Type B pancreatic cell (in vitro differentiated cells): ENCODE measurements at regions not wholly inside any gene's neighbourhood (a gene's known extent, or its start where the extent isn't known, plus 50 kb on each side); places are given as distances from the start of the nearest gene placed in this dataset.

ENCODE experiments used
- DNase-seq: peaks from one replicate; pipeline ENCODE4 v3.0.0; 2021; ENCODE audit warnings: mixed read lengths; ENCODE audit not compliant: unreplicated experiment; ENCODE audit errors: extremely low spot score
- H3K27ac Mint-ChIP-seq: 2 replicates; pipeline ENCODE4 v1.8.0; 2021; ENCODE audit warnings: mild to moderate bottlenecking, mixed read lengths
- H3K27me3 Mint-ChIP-seq: 2 replicates; pipeline ENCODE4 v1.8.0; 2021; ENCODE audit warnings: mixed read lengths
- H3K36me3 Mint-ChIP-seq: 2 replicates; pipeline ENCODE4 v1.8.0; 2021; ENCODE audit warnings: mixed read lengths
- H3K4me1 Mint-ChIP-seq: one replicate; pipeline ENCODE4 v1.8.0; 2021; ENCODE audit warnings: mixed read lengths; ENCODE audit not compliant: unreplicated experiment
- H3K4me3 Mint-ChIP-seq: 2 replicates; pipeline ENCODE4 v1.8.0; 2021; ENCODE audit warnings: mild to moderate bottlenecking, mixed read lengths
- H3K9me3 Mint-ChIP-seq: 2 replicates; pipeline ENCODE4 v1.8.0; 2021; ENCODE audit warnings: mixed read lengths
- TF ChIP-seq, protein P1 (sequence below): fragments of 200-600 bp; sonication (generic); conservative IDR thresholded peaks from 2 replicates; pipeline ENCODE4 v1.5.0; 2021; ENCODE audit warnings: antibody characterized with exemption, mild to moderate bottlenecking

DNA sequence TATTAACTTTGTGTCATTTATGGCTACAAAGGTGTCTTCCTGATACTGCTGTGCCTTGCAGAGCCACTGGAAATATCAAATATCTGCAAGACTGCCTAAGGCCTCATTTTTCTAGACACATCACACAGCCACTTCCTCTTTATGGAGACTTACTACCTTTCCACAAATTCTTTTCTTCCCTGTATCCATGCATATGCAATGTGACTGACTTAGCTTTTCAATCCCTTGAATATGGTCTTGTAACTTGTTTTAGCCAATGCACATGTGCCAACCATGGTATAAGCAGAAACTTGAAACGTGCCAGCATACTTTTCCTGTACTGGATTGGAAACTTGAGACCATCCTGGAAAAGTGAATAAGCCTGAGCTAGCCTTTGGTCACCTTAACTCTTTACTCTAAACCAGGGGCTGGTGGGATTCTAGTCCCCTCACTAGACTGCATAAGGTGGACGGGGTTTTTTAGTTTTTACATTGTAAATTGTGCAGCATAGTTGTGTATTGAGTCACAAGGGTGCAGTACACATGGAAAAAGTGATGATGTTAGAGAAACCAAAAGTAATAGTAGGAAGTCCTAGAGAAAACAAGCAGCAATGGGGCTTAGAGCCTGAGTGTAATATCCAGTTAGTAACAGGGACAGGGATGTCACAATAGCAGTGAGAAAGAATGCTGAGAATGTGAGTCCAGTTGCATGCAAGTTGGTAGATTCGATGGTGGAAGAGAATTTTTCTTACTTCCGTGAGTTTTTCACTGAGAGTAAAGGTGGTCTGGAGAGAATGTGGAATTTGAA lies 879.5 kb downstream of the SORCS1 start:
- H3K4me1 Mint-ChIP-seq = no peaks in the 10 kb centered on the region
- H3K27ac Mint-ChIP-seq = no peak overlapping the region
- DNase-seq = no peak
- H3K4me3 Mint-ChIP-seq = no peak overlapping the region
- TF ChIP-seq, protein P1, sequence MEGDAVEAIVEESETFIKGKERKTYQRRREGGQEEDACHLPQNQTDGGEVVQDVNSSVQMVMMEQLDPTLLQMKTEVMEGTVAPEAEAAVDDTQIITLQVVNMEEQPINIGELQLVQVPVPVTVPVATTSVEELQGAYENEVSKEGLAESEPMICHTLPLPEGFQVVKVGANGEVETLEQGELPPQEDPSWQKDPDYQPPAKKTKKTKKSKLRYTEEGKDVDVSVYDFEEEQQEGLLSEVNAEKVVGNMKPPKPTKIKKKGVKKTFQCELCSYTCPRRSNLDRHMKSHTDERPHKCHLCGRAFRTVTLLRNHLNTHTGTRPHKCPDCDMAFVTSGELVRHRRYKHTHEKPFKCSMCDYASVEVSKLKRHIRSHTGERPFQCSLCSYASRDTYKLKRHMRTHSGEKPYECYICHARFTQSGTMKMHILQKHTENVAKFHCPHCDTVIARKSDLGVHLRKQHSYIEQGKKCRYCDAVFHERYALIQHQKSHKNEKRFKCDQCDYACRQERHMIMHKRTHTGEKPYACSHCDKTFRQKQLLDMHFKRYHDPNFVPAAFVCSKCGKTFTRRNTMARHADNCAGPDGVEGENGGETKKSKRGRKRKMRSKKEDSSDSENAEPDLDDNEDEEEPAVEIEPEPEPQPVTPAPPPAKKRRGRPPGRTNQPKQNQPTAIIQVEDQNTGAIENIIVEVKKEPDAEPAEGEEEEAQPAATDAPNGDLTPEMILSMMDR = no peak
- no peaks in the 10 kb centered on the region for H3K36me3 Mint-ChIP-seq
- H3K9me3 Mint-ChIP-seq = peaks cover 5% of the 10 kb centered on the region
- H3K27me3 Mint-ChIP-seq = no peaks in the 10 kb centered on the region

GRCh38 chr10:106280896-106281460 lies 883.5 kb downstream of the SORCS1 start:
- Mint-ChIP-seq H3K4me3 (no peak overlapping the region), H3K27me3 (no peaks in the 10 kb centered on the region), H3K36me3 (no peaks in the 10 kb centered on the region), H3K4me1 (peaks cover 6% of the 10 kb centered on the region), H3K9me3 (peaks cover 5% of the 10 kb centered on the region), H3K27ac (no peak overlapping the region)
- DNase-seq = no peak
- TF ChIP-seq, protein P1 = no peak

- H3K4me3 Mint-ChIP-seq = no peak overlapping the region
- no peaks in the 10 kb centered on the region for H3K27me3 Mint-ChIP-seq
- H3K9me3 Mint-ChIP-seq = peaks cover 5% of the 10 kb centered on the region
- peaks cover 6% of the 10 kb centered on the region for H3K4me1 Mint-ChIP-seq
- no peaks in the 10 kb centered on the region for H3K36me3 Mint-ChIP-seq
- no peak for DNase-seq
- H3K27ac Mint-ChIP-seq = no peak overlapping the region
- TF ChIP-seq, protein P1 = peak; percentile 27
Measured at GRCh38 chr10:106278383-106278782, 886.1 kb downstream of the SORCS1 start.

DNA sequence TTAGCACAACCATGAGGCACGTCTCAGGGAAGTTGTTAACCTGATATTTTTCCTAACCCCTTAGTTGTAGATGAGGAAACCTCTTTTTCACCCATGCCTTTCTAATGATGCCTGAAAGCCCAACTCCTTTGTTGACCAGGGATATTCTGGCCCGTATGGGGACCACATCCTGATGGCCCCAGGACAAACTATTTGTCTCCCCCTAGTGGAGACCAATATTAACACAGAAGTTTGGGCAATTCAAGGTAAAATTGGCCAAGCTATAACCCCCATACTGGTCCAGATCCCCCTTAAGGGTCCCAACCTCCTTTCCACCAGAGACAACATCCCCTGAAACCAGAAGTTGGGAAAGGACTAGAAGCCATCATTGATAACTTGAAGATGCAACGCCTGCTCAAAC lies 893.3 kb downstream of the SORCS1 start:
- H3K27me3 Mint-ChIP-seq = no peaks in the 10 kb centered on the region
- no peaks in the 10 kb centered on the region for H3K4me1 Mint-ChIP-seq
- no peak for DNase-seq
- H3K36me3 Mint-ChIP-seq = no peaks in the 10 kb centered on the region
- H3K27ac Mint-ChIP-seq = no peak overlapping the region
- TF ChIP-seq, protein P1 = peak; percentile 51
- H3K4me3 Mint-ChIP-seq = no peak overlapping the region
- H3K9me3 Mint-ChIP-seq = peaks cover 4% of the 10 kb centered on the region

DNA sequence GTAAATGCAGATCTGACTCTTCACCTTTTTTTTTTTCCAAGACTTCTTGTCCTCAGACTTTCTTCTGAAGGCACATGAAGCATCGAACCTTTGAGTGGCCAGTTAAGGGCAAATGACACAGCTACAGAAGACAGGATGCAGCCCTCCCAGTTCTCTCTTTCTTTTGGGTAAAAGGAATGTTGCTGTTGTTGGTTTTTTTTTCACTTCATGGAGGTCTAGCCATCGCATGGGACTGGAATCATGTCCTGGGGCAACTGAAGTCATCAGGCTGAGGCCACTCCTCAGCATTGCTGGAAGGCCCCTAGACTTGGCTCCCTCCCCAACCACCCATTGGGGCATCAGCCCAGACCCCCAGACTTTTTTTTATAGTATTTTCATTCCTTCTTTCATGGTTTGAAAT lies 896.5 kb downstream of the SORCS1 start:
- peaks cover 4% of the 10 kb centered on the region for H3K9me3 Mint-ChIP-seq
- no peaks in the 10 kb centered on the region for H3K36me3 Mint-ChIP-seq
- no peak for DNase-seq
- no peaks in the 10 kb centered on the region for H3K27me3 Mint-ChIP-seq
- no peak overlapping the region for H3K27ac Mint-ChIP-seq
- TF ChIP-seq, protein P1 = no peak
- no peak overlapping the region for H3K4me3 Mint-ChIP-seq
- no peaks in the 10 kb centered on the region for H3K4me1 Mint-ChIP-seq
